Myocyte (in vitro differentiated cells): ENCODE measurements at regions not wholly inside any gene's neighbourhood (a gene's known extent, or its start where the extent isn't known, plus 50 kb on each side); places are given as distances from the start of the nearest gene placed in this dataset.

Experiments used
- DNase-seq: peaks from one replicate; pipeline ENCODE4 v3.0.0-alpha.2; 2012; ENCODE audit warnings: low read depth

GRCh38 chrX:9087271-9088040, 53.5 kb upstream of the FAM9B start:
- DNase-seq = no peak

GRCh38 chrX:9088896-9089295, 55.0 kb upstream of the FAM9B start:
- DNase-seq = no peak

GRCh38 chrX:9090766-9091165, 56.8 kb upstream of the FAM9B start:
- DNase-seq = no peak

- DNase-seq = no peak
Observed at GRCh38 chrX:9091258-9091657, 57.3 kb upstream of the FAM9B start.

GRCh38 chrX:9102956-9103355, 69.0 kb upstream of the FAM9B start:
- no peak for DNase-seq

DNA sequence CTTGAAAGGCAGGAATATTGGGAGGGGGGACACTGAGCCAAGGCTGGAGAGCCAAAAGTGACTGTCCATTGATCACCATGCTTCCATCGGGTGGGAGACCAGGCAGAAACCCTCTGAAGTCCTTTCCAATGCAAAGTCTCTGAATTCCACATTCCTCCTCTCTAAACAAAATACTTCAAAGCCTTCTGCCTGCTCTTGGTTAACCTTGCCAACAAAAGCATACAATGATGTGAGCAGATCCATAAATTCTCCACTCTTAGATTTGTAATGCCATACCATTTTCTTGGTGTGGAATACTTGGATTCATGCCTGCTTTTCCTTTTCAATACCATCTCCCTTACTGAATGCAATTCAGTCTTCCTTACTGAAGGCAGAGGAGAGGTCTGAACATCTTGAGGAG, 74.1 kb upstream of the FAM9B start:
- DNase-seq = no peak

DNA sequence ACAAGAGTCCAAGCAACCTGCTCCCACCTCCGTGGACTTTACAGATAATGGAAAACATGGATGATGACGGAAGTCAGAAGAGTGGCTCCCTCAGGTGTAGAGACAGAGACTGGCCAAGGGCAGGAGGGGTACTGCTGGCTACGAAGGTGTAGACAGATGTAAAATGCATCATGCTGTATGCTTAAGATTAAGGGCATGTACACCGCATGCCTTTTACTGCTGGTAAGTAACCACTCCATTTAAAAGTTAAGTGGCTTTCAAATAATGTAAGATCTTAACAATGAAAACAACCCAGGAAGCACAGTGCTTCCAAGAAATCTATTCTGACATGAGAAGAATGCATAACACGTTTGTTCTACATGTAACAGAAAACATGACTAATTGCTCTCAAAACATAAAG, 76.9 kb upstream of the FAM9B start:
- DNase-seq = no peak

- no peak for DNase-seq
Observed at GRCh38 chrX:9114245-9114644, 80.3 kb upstream of the FAM9B start.

DNA sequence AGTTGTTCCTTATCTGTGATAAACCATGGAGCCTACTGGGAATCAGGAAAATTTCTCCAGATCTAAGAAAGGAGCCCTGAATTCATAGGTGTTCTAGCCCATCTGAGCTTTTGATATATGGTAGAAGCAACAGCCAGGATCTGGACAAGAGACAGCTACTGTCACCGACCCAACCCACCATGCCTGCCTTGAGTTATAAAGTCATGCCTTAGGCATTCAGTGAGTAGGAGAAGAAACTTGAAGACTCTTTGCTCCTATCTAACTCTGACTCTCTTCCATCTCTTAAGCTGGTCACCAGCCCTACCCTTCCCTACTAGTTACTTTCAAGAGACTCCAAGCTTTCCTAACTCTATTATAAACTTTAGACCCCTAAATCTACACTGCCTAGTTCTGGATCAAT, 83.9 kb upstream of the FAM9B start:
- DNase-seq = no peak

GRCh38 chrX:9122519-9123245, 88.8 kb upstream of the FAM9B start:
- no peak for DNase-seq

GRCh38 chrX:9127986-9128385, 94.1 kb upstream of the FAM9B start:
- no peak for DNase-seq

GRCh38 chrX:9130031-9130430, 96.1 kb upstream of the FAM9B start:
- DNase-seq = no peak

DNA sequence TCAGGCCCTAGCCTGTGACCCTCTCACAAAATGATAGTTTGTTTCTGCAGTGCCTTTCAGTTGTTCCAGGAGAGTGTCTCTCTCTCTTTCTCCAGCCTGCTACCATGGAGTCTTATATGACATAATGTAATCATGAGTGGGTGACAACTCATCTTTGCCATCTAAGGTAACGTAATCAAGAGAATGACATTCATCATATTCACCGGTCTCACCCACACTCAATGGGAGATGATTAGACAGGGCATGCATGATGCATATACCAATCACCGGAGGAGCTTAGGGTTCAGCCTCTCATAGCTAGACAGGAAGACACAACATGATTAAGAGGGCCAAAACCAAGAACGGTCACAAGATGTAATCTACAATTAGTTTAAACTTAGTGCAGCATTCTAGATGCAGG, 97.1 kb upstream of the FAM9B start:
- DNase-seq = no peak

- no peak for DNase-seq
Observed at GRCh38 chrX:9132036-9132638, 98.2 kb upstream of the FAM9B start.

GRCh38 chrX:9133426-9133825, 99.5 kb upstream of the FAM9B start:
- peak; percentile 28 for DNase-seq

GRCh38 chrX:9134366-9134765, 100.4 kb upstream of the FAM9B start:
- DNase-seq = no peak

DNA sequence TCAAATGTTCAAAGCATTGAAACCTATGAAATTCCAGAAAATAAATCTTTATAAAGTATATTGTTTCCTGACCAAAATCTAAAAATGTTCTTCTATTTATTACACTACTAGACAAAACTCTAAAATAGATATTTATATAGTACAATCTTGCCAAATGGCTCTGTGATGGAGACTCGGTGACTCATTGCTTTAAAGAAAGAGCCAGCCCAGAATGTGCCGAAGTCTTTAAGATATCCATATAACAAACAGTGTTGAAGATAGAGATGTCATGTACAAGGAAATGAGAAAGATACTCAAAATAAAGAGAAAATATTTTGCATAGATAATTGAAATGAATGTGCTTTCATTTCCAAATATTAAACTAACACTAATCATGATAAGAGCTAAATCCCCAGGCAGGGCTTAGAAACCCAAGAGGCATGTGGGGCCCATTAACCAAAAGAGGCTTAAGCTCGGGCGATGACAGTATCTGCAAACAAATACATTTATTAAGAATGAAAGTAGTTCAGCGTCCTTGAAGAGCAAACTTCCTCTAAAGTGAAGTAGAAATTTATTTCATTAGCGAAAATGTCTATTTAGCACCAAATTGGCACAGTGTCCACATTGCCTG, 102.1 kb upstream of the FAM9B start:
- no peak for DNase-seq

- DNase-seq = no peak
Observed at GRCh38 chrX:9137152-9137551, 103.2 kb upstream of the FAM9B start.

GRCh38 chrX:9141496-9141895, 107.6 kb upstream of the FAM9B start:
- no peak for DNase-seq

DNA sequence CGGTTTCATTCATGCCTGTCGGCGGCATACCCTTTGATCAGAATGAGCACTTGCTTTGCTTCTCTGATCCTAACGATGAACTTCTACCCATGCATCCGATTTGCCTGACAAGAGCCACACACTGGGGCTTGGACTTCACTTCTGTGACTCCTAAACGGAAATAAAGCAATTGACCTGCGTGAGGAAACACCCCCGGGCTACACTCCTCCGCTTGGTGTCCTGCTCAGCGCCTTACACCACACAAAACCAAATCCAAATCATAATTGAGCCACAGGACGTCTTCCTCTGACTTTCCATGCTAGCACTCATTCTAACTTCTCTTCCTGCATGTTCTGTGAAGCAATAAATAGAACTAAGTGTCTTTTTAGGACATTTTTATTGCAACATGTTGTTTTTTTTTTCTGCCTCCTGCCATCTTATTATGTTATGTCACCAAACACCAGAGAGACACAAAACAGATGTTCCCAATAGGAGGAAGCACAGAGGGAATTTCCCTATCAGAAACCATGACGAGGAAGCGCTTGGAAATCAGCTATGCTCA, 110.8 kb upstream of the FAM9B start:
- DNase-seq = no peak

- DNase-seq = no peak
Observed at GRCh38 chrX:9146657-9147056, 112.7 kb upstream of the FAM9B start.

GRCh38 chrX:9147086-9147485, 113.2 kb upstream of the FAM9B start:
- no peak for DNase-seq
